Jurkat, Clone E6-1 (cell line): ENCODE measurements at regions not wholly inside any gene's neighbourhood (a gene's known extent, or its start where the extent isn't known, plus 50 kb on each side); places are given as distances from the start of the nearest gene placed in this dataset.

Source experiments
- DNase-seq: peaks from one replicate; pipeline ENCODE4 v3.0.0-alpha.2; 2011; ENCODE audit warnings: low read depth, low spot score
- H3K4me3 ChIP-seq: 2 replicates; pipeline ENCODE4 v1.5.1; 2011; ENCODE audit warnings: mild to moderate bottlenecking, low read length, control low read depth, moderate library complexity

DNA sequence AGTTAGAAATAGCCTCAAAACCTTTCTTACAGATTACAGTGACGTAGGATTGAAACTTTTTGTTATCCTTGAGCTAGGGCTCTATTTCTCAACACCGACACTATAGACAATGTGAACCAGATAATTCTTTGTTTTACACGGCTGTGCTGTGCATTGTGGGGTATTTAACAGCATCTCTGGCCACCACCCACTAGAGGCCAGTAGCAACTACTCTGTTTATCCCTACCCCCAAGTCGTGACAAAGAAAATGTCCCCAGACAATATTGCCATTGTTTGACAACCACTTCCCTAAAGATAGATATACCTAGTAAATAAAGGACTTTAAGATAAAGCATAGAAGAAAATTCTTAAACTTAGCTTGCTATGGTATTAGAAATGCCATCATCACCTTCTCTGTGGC lies 359.6 kb downstream of the ARL4A start:
- no peak overlapping the region for H3K4me3 ChIP-seq
- DNase-seq, result no peak

GRCh38 chr7:13049946-13050345 lies 362.5 kb downstream of the ARL4A start:
- no peak overlapping the region for H3K4me3 ChIP-seq
- DNase-seq, result no peak

GRCh38 chr7:13050703-13051102 lies 363.3 kb downstream of the ARL4A start:
- H3K4me3 ChIP-seq, result no peak overlapping the region
- DNase-seq, result no peak

- no peak overlapping the region for H3K4me3 ChIP-seq
- no peak for DNase-seq
Measured at GRCh38 chr7:13055732-13056368, 368.4 kb downstream of the ARL4A start.

DNA sequence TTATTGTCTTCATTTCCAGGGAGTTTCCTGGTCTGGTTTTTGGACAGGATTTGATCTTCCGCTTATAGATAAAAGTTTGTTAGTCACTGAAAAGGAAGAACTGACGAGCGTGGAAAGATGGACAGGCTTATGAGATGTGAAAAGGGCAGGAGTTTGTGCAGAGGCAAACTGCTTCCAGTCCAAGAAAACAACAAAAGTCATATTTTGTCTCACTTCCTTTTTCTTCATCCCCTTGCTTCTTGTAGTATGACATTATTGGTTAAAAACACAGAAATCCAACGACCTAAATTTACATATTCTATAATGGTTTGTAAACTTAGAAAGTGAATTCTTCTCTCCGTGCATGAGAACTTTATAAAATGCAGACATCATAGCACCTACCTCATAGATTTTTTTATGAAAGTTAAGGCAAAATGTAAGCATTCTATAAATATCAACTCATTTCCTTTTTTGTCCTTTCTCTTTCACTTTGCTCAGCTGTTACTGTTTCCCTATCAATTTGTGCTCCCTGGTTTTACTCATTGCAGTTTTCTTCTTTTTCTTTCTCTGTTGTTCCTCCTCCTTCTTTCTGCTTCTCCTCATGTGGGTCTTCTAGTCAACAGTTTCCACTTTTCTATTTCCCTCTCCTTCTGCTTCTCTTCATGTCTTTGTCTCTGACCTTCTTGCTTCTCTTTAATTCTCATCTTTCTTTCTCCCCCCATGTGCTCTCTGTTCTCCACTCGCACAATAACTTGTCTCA lies 370.2 kb downstream of the ARL4A start:
- H3K4me3 ChIP-seq, result no peak overlapping the region

GRCh38 chr7:13060173-13060572 lies 372.7 kb downstream of the ARL4A start:
- H3K4me3 ChIP-seq, result no peak overlapping the region
- no peak for DNase-seq

More for the DNA sequence above, 370.2 kb downstream of the ARL4A start:
- no peak for DNase-seq

DNA sequence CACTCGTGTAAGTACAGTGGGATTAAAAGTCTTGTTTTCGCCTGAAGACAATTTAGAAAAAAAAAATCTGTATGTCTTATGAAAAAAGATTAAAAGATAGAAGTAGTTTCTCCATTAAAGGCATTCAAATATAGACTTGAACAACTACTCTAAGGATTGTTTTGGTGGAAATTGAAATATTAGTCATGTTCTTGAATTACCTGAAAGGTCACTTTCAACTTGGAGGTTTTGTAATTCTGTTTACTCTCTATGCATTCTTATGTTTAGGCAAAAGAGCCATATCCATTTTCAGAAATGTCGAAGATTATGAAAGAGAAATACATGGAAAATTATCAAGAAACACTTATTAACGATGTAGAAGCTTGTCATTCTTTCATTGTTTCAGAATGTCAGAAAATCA lies 373.7 kb downstream of the ARL4A start:
- DNase-seq, result no peak
- H3K4me3 ChIP-seq, result no peak overlapping the region

DNA sequence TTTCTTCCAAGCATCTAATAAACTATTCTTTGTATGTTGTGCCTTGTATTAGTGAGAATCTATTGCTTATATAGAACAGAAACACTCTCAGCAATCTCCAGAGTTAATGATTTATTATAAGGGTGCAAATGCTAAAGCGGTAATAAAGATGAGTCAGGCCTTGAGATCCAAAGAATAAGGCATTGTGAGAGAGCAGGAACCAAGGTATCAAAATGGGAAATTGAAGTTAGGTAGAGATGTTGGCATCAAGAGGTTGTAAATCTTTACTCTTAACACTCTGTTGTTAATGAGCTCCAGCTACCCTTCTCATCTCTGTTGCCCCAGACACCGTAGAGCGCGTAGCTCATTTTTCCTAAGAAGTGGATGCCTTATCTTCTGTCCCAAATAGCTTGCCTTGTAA lies 375.2 kb downstream of the ARL4A start:
- H3K4me3 ChIP-seq, result no peak overlapping the region
- no peak for DNase-seq

GRCh38 chr7:13067036-13067435 lies 379.6 kb downstream of the ARL4A start:
- H3K4me3 ChIP-seq, result no peak overlapping the region

GRCh38 chr7:13068032-13068431 lies 380.6 kb downstream of the ARL4A start:
- H3K4me3 ChIP-seq, result no peak overlapping the region
- DNase-seq, result no peak

More at GRCh38 chr7:13067036-13067435, 379.6 kb downstream of the ARL4A start:
- no peak for DNase-seq

DNA sequence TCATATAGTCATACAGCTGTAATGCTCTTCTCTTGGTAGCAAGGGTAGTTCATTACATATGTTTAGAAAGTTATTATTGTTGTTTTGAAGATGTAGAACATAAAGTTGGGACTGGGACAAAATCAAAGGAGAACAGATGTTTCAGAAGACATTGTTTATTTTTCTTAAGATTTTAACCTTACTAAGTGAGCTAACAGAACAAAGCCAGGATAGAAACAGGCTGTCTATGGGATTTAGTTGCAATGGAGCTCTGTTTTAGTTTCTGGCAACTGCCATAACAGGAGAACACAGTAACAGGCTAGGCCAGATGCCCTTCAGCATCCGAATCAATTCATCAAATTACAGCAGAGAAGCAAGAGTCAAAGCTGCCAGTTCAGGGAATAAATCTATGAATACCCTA lies 382.4 kb downstream of the ARL4A start:
- DNase-seq, result no peak
- H3K4me3 ChIP-seq, result no peak overlapping the region

DNA sequence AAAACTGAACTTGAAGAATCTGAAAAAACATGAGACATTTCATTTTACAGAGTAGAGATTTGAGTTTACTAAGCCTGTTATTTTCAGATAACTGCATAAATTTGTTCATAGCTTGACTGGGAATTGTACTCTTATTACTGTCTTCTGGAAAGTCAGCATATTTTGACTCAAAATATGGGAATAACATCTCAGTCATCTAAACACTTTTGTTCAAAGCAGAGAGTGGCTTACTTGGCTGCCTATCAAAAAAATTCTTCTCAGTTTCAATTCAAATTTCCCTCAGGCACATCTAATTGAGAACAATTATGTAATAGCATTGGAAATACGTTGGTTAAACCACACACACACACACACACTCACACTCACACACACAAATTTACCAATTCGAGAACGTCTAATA lies 384.6 kb downstream of the ARL4A start:
- no peak overlapping the region for H3K4me3 ChIP-seq
- DNase-seq, result no peak

DNA sequence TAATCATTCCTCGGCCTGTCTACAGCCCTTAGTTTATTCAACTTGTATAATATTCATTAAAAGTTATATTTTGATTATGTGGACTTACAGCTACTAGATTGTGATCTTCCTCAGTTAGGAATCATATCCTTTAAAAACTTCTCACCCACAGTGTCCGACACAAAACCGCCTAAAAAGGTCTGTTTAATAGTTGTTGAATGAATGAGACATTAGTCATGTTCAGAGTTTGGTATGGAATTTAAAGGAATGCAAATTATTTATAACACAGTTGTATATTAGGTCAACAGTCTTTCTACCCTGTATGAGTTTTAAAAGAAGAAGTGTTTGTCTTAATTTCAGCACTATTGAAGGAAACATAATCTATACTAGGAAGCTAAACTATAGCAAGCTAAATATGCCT lies 390.0 kb downstream of the ARL4A start:
- no peak overlapping the region for H3K4me3 ChIP-seq
- no peak for DNase-seq

DNA sequence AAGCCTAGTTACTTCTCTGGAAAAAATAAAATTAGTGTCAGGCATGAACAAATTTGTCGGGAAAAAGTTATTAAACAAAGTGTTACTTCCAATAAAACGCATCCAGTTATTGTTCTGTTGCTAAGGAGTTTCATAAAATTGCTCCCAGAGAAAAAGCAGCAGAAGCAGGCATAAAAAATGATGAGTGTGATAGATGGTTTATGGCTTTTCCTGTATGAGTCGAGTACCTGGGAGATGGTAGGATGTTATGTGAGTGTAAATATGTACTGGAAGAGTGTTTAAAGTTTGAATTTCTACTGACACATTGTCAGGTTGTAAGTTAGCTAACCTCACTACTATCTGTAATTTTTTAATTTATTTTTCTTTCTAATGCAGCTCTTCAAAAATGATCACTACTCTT lies 390.7 kb downstream of the ARL4A start:
- no peak overlapping the region for H3K4me3 ChIP-seq
- no peak for DNase-seq

DNA sequence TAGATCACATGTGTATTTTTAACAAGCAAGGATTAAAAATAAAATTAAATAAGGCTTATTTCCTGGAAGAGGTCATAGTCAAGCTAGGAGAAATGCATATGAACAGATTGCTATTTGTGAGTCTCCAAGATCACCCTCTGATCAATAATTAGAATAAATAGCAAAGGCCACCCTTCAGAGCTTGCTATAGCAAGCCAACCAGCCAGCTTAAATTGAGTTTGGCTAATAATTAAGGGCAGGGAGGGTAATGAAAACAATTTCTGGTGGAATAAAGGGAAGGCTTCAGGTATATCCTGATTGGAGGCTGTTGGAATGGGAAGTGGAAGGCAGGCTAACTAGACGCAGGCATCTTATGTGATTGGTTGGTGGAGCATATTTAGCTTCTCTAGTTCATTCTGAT lies 403.5 kb downstream of the ARL4A start:
- DNase-seq, result no peak
- no peak overlapping the region for H3K4me3 ChIP-seq

DNA sequence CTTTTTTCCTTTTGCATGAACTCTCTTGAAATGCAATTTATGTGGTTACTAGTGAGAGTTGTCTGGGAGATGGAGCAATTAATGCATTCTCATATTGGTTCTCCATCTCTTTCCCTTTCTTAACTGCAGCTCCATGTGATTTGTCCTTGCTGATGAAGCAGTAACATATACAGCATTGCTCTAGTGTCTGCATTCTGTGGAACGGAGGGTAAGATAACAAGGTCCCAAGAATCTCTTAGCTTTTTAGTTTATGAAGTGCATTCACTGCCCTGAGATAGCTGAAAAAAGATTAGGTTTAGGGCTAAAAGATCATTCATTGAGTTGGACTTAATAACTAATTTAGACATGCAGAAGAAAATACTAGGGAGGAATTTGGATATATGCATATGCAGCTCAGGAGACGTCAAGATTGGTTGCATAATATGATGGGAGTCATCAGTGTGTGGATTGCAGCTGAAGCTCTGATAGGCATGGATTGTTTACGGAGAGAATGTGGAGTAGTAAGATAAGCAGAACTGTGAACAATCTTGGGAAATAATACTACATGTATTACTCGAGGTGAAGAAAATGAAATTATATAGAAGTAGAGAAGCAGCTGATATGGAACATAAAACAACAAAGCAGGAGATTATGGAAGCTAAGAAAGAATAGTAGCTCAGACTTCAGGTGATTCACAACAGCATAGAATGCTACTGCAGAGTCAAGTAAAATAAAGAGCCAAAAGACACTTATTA lies 404.7 kb downstream of the ARL4A start:
- no peak for DNase-seq
- no peak overlapping the region for H3K4me3 ChIP-seq

- H3K4me3 ChIP-seq, result no peak overlapping the region
Measured at GRCh38 chr7:13092708-13093005, 405.2 kb downstream of the ARL4A start.

GRCh38 chr7:13093160-13093559 lies 405.7 kb downstream of the ARL4A start:
- no peak for DNase-seq
- no peak overlapping the region for H3K4me3 ChIP-seq

More at GRCh38 chr7:13092708-13093005, 405.2 kb downstream of the ARL4A start:
- DNase-seq, result no peak

DNA sequence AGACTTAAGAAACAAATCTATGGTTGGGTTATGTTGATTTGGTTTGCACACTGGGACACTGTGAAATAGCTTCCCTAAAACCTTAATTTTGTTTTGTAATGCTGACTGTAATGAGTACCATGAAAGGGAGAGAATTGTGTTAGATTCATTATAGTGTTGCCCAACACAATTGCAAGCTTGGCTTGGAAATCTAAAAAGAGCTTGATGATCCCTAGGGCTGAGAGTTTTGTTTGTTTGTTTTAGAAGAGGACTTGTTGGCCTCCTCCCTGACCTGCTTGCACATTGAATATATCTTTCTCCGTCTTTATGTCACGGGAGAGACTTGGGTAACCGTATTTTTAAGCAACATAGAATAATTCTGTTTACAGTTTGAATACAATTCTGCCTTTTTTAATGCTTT lies 410.1 kb downstream of the ARL4A start:
- no peak overlapping the region for H3K4me3 ChIP-seq
- DNase-seq, result no peak

DNA sequence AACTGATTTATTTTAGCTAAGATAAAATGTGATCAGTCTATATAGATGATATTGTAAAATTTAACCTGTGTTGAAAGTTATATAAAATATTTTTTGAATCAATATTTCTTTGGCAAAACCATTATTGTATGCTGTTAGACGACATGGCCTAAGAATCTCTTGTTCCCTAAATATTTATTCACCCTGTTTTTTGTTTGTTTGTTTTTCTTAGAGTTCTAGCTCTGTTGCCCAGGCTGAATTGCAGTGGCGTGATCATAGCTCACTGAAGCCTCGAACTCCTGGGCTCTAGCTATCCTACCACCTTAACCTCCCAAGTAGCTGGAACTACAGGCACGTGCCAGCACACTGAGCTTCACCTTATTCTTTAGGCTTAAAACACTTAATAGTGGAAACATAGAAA lies 410.7 kb downstream of the ARL4A start:
- no peak for DNase-seq

More for the DNA sequence above, 410.7 kb downstream of the ARL4A start:
- H3K4me3 ChIP-seq, result no peak overlapping the region
